ENCODE measurements at regions not wholly inside any gene's neighbourhood (a gene's known extent, or its start where the extent isn't known, plus 50 kb on each side); places are given as distances from the start of the nearest gene placed in this dataset.

DNA sequence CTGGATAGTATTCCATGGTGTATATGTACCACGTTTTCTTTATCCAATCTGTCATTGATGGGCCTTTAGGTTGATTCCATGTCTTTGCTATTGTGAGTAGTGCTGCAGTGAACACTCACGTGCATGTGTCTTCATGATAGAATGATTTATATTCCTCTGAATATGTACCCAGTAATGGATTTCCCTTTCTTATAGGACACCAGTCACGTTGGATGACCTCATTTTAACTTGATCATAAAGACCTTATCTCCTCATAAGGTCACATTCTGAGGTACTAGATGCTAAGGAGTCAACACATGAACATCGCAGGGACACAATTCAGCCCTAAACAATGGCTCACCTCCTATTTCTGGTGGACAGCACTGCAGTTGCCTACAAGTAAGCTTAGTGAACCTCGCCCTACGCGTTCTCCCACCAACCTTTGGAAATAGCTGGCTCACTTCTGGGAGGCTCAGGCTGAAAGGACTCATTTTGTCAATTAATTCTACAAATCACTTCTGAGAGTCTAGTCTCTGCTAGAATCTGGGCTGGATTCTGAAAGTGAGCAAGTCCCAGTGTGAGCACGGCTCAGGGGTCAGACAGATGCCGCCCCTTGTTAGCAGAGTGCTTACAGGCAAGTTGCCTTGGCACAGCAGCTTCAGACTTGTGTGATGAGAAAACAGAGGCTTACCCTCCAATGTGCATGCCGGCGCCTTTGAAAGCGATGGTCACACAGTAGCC, 183.8 kb upstream of the GSC start:
- peaks cover 11% of the 10 kb centered on the region for H3K27me3 Mint-ChIP-seq (ENCODE audit: low read depth)
- no peak overlapping the region for H3K4me2 ChIP-seq (ENCODE audit: insufficient read depth, insufficient read length, low read length)
- no peak overlapping the region for H2BK120ac ChIP-seq (ENCODE audit: low read depth, low read length, poor library complexity, severe bottlenecking)
- H4K91ac ChIP-seq (ENCODE audit: insufficient read length, low read depth, low read length) = no peak overlapping the region
- no peak overlapping the region for H2BK15ac ChIP-seq (ENCODE audit: low read depth, low read length)
- no peak overlapping the region for H3K27ac ChIP-seq (ENCODE audit: insufficient read length, low read depth, low read length)
- no peaks in the 10 kb centered on the region for H3K27me3 ChIP-seq (ENCODE audit: insufficient read depth, low read length)
- no peak for DNase-seq
- H2BK20ac ChIP-seq (ENCODE audit: low read depth, low read length, poor library complexity, severe bottlenecking) = no peak overlapping the region
- H3K4ac ChIP-seq (ENCODE audit: low read depth, low read length) = no peak overlapping the region
- TF ChIP-seq CTCF (conservative IDR thresholded peaks at IDR 0.05) = no peak
- H2BK5ac ChIP-seq (ENCODE audit: insufficient read length, low read length) = no peak overlapping the region
- no peak overlapping the region for H3T11ph ChIP-seq (ENCODE audit: low read length)
- WGBS (ENCODE audit: extremely low coverage, insufficient read length, low lambda C conversion rate) = no CpG with 5 or more reads among the region's 12 CpGs
- H2BK12ac ChIP-seq (ENCODE audit: insufficient read length, low read depth, low read length) = no peak overlapping the region
- H3K79me2 ChIP-seq (ENCODE audit: insufficient read depth, low read length) = no peaks in the 10 kb centered on the region
- H3K9me3 Mint-ChIP-seq = no peaks in the 10 kb centered on the region
- H4K8ac ChIP-seq (replicated peaks; ENCODE audit: insufficient read length, low read depth, low read length) = no peak overlapping the region
- no peaks in the 10 kb centered on the region for H3K4me1 ChIP-seq (ENCODE audit: insufficient read depth, low read length)
- no peak overlapping the region; a peak in 1 of 7 replicates for H3K27ac Mint-ChIP-seq
- H3K36me3 Mint-ChIP-seq (ENCODE audit: insufficient read depth in 1 of 3, low read depth in 3 of 3) = no peaks in the 10 kb centered on the region
- no peak overlapping the region for H3K14ac ChIP-seq (ENCODE audit: insufficient read depth, low read length)
- H3K18ac ChIP-seq (ENCODE audit: insufficient read length, low read depth, low read length) = no peak overlapping the region
- H4K5ac ChIP-seq (ENCODE audit: insufficient read length, low read depth, low read length) = no peak overlapping the region
- no peaks in the 10 kb centered on the region for H3K9me3 ChIP-seq (ENCODE audit: control insufficient read depth, low read depth, low read length)
- no peak overlapping the region for H3K9ac ChIP-seq (ENCODE audit: extremely low read depth, insufficient read length, low read length)
- H2AFZ ChIP-seq (ENCODE audit: low read length) = no peak overlapping the region
- no peak overlapping the region for H3K23ac ChIP-seq (ENCODE audit: insufficient read length, low read depth, low read length)
- H3K56ac ChIP-seq (ENCODE audit: insufficient read length, low read depth, low read length) = no peak overlapping the region
- no peak overlapping the region for H2AK5ac ChIP-seq (ENCODE audit: insufficient read length, low read length)
- H3K4me3 Mint-ChIP-seq = no peak overlapping the region
- H3K23me2 ChIP-seq (ENCODE audit: insufficient read length, low read depth, low read length, poor library complexity, severe bottlenecking) = no peaks in the 10 kb centered on the region
- H4K20me1 ChIP-seq (ENCODE audit: control insufficient read depth, insufficient read depth, insufficient read length) = no peaks in the 10 kb centered on the region
- H3K4me1 Mint-ChIP-seq = peaks cover 0 to 7% of the 10 kb centered on the region in 2 experiments; a peak in 2 of 4 replicates
- no peaks in the 10 kb centered on the region for H3K79me1 ChIP-seq (ENCODE audit: insufficient read depth, low read depth, low read length, poor library complexity, severe bottlenecking)

Measured in H9 (cell line).